MCF 10A (cell line): ENCODE measurements at regions not wholly inside any gene's neighbourhood (a gene's known extent, or its start where the extent isn't known, plus 50 kb on each side); places are given as distances from the start of the nearest gene placed in this dataset.

Experiments used
- BruUV-seq: library from RNA; stranded (reverse); fragments of 400-500 nt; replicated peaks from 2 replicates; lab custom pipeline; 2021; lab: Mats Ljungman, UMichigan
- CTCF ChIA-PET: fragments of 300-600 bp; sonication (Branson Sonifier 250); formaldehyde crosslinking; extraction: SDS; loops from one replicate; lab custom pipeline; 2021; ENCODE audit warnings: antibody characterized with exemption, inconsistent platforms; lab: Yijun Ruan, JAX
- POLR2A ChIA-PET: fragments of 300-600, 350-650 bp; sonication (Branson Sonifier 250); formaldehyde crosslinking; extraction: SDS; loops from one replicate; lab custom pipeline; 2020; ENCODE audit warnings: antibody characterized with exemption, inconsistent platforms; lab: Yijun Ruan, JAX
- DNase-seq: peaks from one replicate; pipeline ENCODE4 v3.0.0-alpha.2; 2018; ENCODE audit not compliant: unreplicated experiment
- H3K27ac Mint-ChIP-seq: one replicate; pipeline ENCODE4 v1.8.0; 2022; ENCODE audit warnings: mild to moderate bottlenecking, low read depth, mixed read lengths; ENCODE audit not compliant: unreplicated experiment
- H3K27me3 Mint-ChIP-seq: one replicate; pipeline ENCODE4 v1.8.0; 2022; ENCODE audit warnings: mixed read lengths; ENCODE audit not compliant: insufficient read depth, unreplicated experiment
- H3K36me3 Mint-ChIP-seq: one replicate; pipeline ENCODE4 v1.8.0; 2022; ENCODE audit warnings: mild to moderate bottlenecking, moderate library complexity, mixed read lengths; ENCODE audit not compliant: insufficient read depth, unreplicated experiment
- H3K4me1 Mint-ChIP-seq: one replicate; pipeline ENCODE4 v1.8.0; 2022; ENCODE audit warnings: mixed read lengths; ENCODE audit not compliant: insufficient read depth, unreplicated experiment
- H3K4me3 Mint-ChIP-seq: one replicate; pipeline ENCODE4 v1.8.0; 2022; ENCODE audit warnings: mild to moderate bottlenecking, moderate library complexity, mixed read lengths; ENCODE audit not compliant: unreplicated experiment
- H3K9me3 Mint-ChIP-seq: one replicate; pipeline ENCODE4 v1.8.0; 2022; ENCODE audit warnings: mixed read lengths; ENCODE audit not compliant: unreplicated experiment
- CTCF ChIP-seq: fragments of 200-600 bp; IDR thresholded peaks from one replicate; pipeline ENCODE4 v1.8.0; 2022; ENCODE audit warnings: antibody characterized with exemption, mild to moderate bottlenecking; ENCODE audit not compliant: unreplicated experiment
- intact Hi-C: fragments of 100-400 bp; cut with micrococcal nuclease; formaldehyde crosslinking; loops from 2 replicates; pipeline ENCODE4 v1.14.1; 2022

DNA sequence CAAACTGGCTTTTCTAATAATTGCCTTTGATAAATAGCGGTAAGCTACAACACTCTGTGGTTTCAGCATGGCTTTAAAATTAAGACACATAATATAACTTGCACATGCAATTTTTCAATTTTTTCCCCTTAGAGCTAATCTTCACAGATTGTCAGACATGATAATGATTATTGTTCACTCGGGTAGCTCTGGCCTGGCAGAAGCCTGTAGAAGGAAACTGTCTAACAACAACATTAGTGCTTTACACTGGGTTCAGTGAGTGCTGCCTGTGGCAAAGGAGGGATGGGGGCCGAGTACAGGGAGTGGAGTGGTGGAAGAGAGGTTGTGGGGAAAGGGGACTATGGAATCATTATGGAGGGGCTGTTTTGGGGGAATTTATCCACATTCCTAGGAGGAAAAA lies 67.2 kb upstream of the AUTS2 start:
- no peaks in the 10 kb centered on the region for H3K27me3 Mint-ChIP-seq
- no peak for DNase-seq
- no TSS peak for BruUV-seq
- intact Hi-C loops: no loop called here
- no peak overlapping the region for H3K27ac Mint-ChIP-seq
- TF ChIP-seq CTCF: no peak
- no peaks in the 10 kb centered on the region for H3K36me3 Mint-ChIP-seq
- peaks cover 27% of the 10 kb centered on the region for H3K9me3 Mint-ChIP-seq
- no peaks in the 10 kb centered on the region for H3K4me1 Mint-ChIP-seq
- ChIA-PET CTCF (interaction anchor here (0.6 kb wide), 1 partner anchor 59 kb away, joined by 3 read pairs; no protein-coding TSS in a partner anchor), POLR2A (no interaction called here)
- H3K4me3 Mint-ChIP-seq: no peak overlapping the region

DNA sequence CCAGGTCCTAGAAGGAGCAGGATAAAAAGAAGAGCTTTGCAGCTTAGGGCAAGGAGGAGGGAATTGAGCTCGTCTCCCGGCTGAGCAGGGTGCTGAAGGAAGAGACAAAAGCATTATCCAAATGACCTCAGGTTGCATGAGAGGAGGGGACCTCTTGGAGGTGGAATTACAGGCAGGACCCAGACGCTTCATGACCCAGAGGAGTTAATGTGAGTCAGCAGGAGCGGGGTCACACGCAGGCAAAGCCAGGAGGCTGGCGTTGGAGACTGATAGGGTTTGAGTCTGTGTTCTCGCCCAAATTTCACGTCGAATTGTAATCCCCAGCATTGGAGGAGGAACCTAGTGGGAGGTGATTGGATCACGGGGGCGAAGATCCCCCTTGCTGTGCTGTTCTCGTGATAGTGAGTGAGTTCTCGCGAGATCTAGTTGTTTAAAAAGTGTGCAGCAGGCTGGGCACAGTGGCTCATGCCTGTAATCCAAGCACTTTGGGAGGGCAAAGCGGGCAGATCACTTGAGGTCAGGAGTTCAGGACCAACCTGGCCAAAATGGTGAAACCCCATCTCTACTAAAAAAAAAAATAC lies 63.7 kb upstream of the AUTS2 start:
- DNase-seq: no peak
- no peaks in the 10 kb centered on the region for H3K27me3 Mint-ChIP-seq
- ChIA-PET POLR2A (no interaction called here), CTCF (interaction anchor here (0.6 kb wide), 1 partner anchor 977 kb away, joined by 5 read pairs; no protein-coding TSS in a partner anchor)
- no peak overlapping the region for H3K27ac Mint-ChIP-seq
- H3K36me3 Mint-ChIP-seq: no peaks in the 10 kb centered on the region
- H3K9me3 Mint-ChIP-seq: peaks cover 27% of the 10 kb centered on the region
- no peak for TF ChIP-seq CTCF
- intact Hi-C loops: no loop called here
- no peaks in the 10 kb centered on the region for H3K4me1 Mint-ChIP-seq
- no TSS peak for BruUV-seq
- H3K4me3 Mint-ChIP-seq: no peak overlapping the region

- no peak for DNase-seq
- H3K27ac Mint-ChIP-seq: no peak overlapping the region
- H3K4me3 Mint-ChIP-seq: no peak overlapping the region
- TF ChIP-seq CTCF: no peak
- no peaks in the 10 kb centered on the region for H3K27me3 Mint-ChIP-seq
- no peaks in the 10 kb centered on the region for H3K4me1 Mint-ChIP-seq
- BruUV-seq: no TSS peak
- H3K36me3 Mint-ChIP-seq: no peaks in the 10 kb centered on the region
- ChIA-PET CTCF (interaction anchor here (0.5 kb wide), 1 partner anchor 12 kb away, joined by 3 read pairs; no protein-coding TSS in a partner anchor), POLR2A (no interaction called here)
- intact Hi-C loops: no loop called here
- peaks cover 28% of the 10 kb centered on the region for H3K9me3 Mint-ChIP-seq
Measured at GRCh38 chr7:69537691-69538090, 60.6 kb upstream of the AUTS2 start.

DNA sequence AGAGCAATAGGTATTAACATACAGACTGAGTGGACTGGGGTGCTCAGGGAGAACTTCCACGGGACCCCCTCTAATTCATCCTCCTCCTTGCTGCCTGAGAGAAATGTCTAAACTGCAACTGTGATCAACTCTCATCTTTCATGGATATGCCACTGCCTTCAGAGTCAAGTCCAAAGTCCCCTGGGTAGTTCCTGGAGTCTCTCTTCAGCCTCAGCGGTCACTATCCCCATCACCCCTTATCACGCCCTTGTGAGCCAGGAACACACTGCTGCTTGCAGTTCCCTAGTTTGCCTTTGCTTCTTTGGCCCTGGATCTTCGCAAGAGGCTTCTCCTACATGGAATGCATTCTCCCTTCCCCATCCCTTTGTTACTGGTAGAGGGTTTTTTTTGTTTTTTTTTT lies 58.7 kb upstream of the AUTS2 start:
- no peak for TF ChIP-seq CTCF
- H3K9me3 Mint-ChIP-seq: peaks cover 14% of the 10 kb centered on the region
- BruUV-seq: no TSS peak
- no peak for DNase-seq
- CTCF ChIA-PET: interaction anchor here (0.6 kb wide), 1 partner anchor 1729 kb away, joined by 3 read pairs; no protein-coding TSS in a partner anchor
- intact Hi-C loops: no loop called here
- no peaks in the 10 kb centered on the region for H3K4me1 Mint-ChIP-seq
- no peak overlapping the region for H3K27ac Mint-ChIP-seq
- POLR2A ChIA-PET: no interaction called here
- no peaks in the 10 kb centered on the region for H3K36me3 Mint-ChIP-seq
- H3K27me3 Mint-ChIP-seq: no peaks in the 10 kb centered on the region
- H3K4me3 Mint-ChIP-seq: no peak overlapping the region
